ENCODE measurements at regions not wholly inside any gene's neighbourhood (a gene's known extent, or its start where the extent isn't known, plus 50 kb on each side); places are given as distances from the start of the nearest gene placed in this dataset.

- Histone ChIP-seq H3K27ac (ENCODE audit: low read depth in 1 of 2, low read length in 2 of 2) (no peak overlapping the region), H3K9me3 (ENCODE audit: control insufficient read depth in 4 of 4, low read length in 3 of 4) (no peaks in the 10 kb centered on the region), H3K4me3 (ENCODE audit: low read depth in 1 of 3, low read length in 3 of 3) (no peak overlapping the region), H3K27me3 (ENCODE audit: control insufficient read depth in 4 of 4, insufficient read depth in 4 of 4, low read length in 3 of 4) (no peaks in the 10 kb centered on the region), H3K9ac (ENCODE audit: low read depth in 1 of 2, low read length in 2 of 2) (no peak overlapping the region), H3K36me3 (ENCODE audit: control insufficient read depth in 4 of 4, insufficient read depth in 3 of 4, low read depth in 1 of 4, low read length in 3 of 4) (no peaks in the 10 kb centered on the region), H3K4me1 (ENCODE audit: control insufficient read depth in 4 of 4, insufficient read depth in 4 of 4, low read length in 3 of 4) (no peaks in the 10 kb centered on the region)
- DNase-seq (ENCODE audit: low spot score) = no peak
- TF ChIP-seq, protein P1, sequence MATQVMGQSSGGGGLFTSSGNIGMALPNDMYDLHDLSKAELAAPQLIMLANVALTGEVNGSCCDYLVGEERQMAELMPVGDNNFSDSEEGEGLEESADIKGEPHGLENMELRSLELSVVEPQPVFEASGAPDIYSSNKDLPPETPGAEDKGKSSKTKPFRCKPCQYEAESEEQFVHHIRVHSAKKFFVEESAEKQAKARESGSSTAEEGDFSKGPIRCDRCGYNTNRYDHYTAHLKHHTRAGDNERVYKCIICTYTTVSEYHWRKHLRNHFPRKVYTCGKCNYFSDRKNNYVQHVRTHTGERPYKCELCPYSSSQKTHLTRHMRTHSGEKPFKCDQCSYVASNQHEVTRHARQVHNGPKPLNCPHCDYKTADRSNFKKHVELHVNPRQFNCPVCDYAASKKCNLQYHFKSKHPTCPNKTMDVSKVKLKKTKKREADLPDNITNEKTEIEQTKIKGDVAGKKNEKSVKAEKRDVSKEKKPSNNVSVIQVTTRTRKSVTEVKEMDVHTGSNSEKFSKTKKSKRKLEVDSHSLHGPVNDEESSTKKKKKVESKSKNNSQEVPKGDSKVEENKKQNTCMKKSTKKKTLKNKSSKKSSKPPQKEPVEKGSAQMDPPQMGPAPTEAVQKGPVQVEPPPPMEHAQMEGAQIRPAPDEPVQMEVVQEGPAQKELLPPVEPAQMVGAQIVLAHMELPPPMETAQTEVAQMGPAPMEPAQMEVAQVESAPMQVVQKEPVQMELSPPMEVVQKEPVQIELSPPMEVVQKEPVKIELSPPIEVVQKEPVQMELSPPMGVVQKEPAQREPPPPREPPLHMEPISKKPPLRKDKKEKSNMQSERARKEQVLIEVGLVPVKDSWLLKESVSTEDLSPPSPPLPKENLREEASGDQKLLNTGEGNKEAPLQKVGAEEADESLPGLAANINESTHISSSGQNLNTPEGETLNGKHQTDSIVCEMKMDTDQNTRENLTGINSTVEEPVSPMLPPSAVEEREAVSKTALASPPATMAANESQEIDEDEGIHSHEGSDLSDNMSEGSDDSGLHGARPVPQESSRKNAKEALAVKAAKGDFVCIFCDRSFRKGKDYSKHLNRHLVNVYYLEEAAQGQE (IDR thresholded peaks at IDR 0.05) = no peak
- no peak for TF ChIP-seq ZBTB33 (IDR thresholded peaks at IDR 0.05)
- no peak for TF ChIP-seq FOXA2 (IDR thresholded peaks at IDR 0.05)
- WGBS = 85% methylated on average over 5 of the region's 5 CpGs
These were observed 248.9 kb downstream of the MYCN start for GRCh38 chr2:16189029-16189835.

- no peak overlapping the region for H3K27ac ChIP-seq (ENCODE audit: low read depth in 1 of 2, low read length in 2 of 2)
These were observed 248.0 kb downstream of the MYCN start for GRCh38 chr2:16188261-16188890.

More at GRCh38 chr2:16188261-16188890, 248.0 kb downstream of the MYCN start:
- H3K4me1 ChIP-seq (ENCODE audit: control insufficient read depth in 4 of 4, insufficient read depth in 4 of 4, low read length in 3 of 4) = no peaks in the 10 kb centered on the region
- H3K27me3 ChIP-seq (ENCODE audit: control insufficient read depth in 4 of 4, insufficient read depth in 4 of 4, low read length in 3 of 4) = no peaks in the 10 kb centered on the region
- H3K4me3 ChIP-seq (ENCODE audit: low read depth in 1 of 3, low read length in 3 of 3) = no peak overlapping the region
- no peaks in the 10 kb centered on the region for H3K9me3 ChIP-seq (ENCODE audit: control insufficient read depth in 4 of 4, low read length in 3 of 4)
- TF ChIP-seq JUND (IDR thresholded peaks at IDR 0.05) = no peak
- TF ChIP-seq, protein P2, sequence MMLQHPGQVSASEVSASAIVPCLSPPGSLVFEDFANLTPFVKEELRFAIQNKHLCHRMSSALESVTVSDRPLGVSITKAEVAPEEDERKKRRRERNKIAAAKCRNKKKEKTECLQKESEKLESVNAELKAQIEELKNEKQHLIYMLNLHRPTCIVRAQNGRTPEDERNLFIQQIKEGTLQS (IDR thresholded peaks at IDR 0.05) = no peak
- no peak for TF ChIP-seq RXRA (IDR thresholded peaks at IDR 0.05)
- no peak for TF ChIP-seq RAD21 (IDR thresholded peaks at IDR 0.05)
- TF ChIP-seq NR2F2 (IDR thresholded peaks at IDR 0.05) = no peak
- TF ChIP-seq EGR1 (IDR thresholded peaks at IDR 0.05; ENCODE audit: low read depth in 2 of 2) = no peak
- TF ChIP-seq FOXA2 (IDR thresholded peaks at IDR 0.05) = no peak
- no peak for TF ChIP-seq YY1 (IDR thresholded peaks at IDR 0.05)
- TF ChIP-seq, protein P3, sequence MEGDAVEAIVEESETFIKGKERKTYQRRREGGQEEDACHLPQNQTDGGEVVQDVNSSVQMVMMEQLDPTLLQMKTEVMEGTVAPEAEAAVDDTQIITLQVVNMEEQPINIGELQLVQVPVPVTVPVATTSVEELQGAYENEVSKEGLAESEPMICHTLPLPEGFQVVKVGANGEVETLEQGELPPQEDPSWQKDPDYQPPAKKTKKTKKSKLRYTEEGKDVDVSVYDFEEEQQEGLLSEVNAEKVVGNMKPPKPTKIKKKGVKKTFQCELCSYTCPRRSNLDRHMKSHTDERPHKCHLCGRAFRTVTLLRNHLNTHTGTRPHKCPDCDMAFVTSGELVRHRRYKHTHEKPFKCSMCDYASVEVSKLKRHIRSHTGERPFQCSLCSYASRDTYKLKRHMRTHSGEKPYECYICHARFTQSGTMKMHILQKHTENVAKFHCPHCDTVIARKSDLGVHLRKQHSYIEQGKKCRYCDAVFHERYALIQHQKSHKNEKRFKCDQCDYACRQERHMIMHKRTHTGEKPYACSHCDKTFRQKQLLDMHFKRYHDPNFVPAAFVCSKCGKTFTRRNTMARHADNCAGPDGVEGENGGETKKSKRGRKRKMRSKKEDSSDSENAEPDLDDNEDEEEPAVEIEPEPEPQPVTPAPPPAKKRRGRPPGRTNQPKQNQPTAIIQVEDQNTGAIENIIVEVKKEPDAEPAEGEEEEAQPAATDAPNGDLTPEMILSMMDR (IDR thresholded peaks at IDR 0.05; ENCODE audit: low read depth, low read length, missing input control) = no peak
- TF ChIP-seq SP1 (IDR thresholded peaks at IDR 0.05) = no peak
- TF ChIP-seq ZBTB33 (IDR thresholded peaks at IDR 0.05) = no peak
- H3K36me3 ChIP-seq (ENCODE audit: control insufficient read depth in 4 of 4, insufficient read depth in 3 of 4, low read depth in 1 of 4, low read length in 3 of 4) = no peaks in the 10 kb centered on the region
- no peak overlapping the region for H3K9ac ChIP-seq (ENCODE audit: low read depth in 1 of 2, low read length in 2 of 2)
- WGBS = 83% methylated on average over 4 of the region's 4 CpGs
- DNase-seq (ENCODE audit: low spot score) = no peak
